ENCODE measurements at regions not wholly inside any gene's neighbourhood (a gene's known extent, or its start where the extent isn't known, plus 50 kb on each side); places are given as distances from the start of the nearest gene placed in this dataset.

DNA sequence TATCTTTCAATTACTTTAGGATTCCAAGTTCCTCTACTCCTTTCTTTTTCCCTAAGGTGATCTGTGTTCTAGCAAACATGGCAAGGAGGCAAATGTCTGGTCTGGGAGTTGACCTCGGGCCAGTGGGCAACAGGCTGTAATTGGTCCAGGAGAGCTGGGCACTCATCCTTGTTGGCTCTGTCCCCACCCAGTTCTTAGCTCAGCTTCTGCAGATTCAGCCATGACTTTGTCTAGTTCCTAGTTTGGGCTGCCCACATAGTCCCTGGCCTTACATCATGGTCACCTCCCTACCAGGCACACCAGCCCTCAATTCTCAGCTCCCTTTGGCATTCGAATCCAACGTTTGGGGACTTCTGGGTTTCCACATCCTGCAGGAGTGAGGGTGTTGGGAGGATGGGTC, 92.1 kb upstream of the DAP start:
- ChIA-PET CTCF (interaction anchor here (0.8 to 4.7 kb wide), 2 partner anchors 11 to 151 kb away, joined by 3 to 15 read pairs; no protein-coding TSS in a partner anchor), POLR2A (no interaction called here)
- Histone ChIP-seq H3K4me1 (ENCODE audit: control insufficient read depth in 1 of 2, insufficient read depth in 2 of 2, low read depth in 1 of 2, low read length in 1 of 2) (peaks cover 0 to 3% of the 10 kb centered on the region in 2 experiments; a peak in 1 of 4 replicates), H3K9me2 (no peaks in the 10 kb centered on the region), H3K27me3 (ENCODE audit: insufficient read depth) (peaks cover 17% of the 10 kb centered on the region; the same call in 1 of the 2 replicates), H3K36me3 (replicated peaks in 1 of 2; ENCODE audit: control insufficient read depth in 1 of 2, insufficient read depth in 2 of 2, low read length in 1 of 2) (no peaks in the 10 kb centered on the region), H3K9ac (no peak overlapping the region), H3K4me2 (no peak overlapping the region), H4K20me1 (ENCODE audit: insufficient read depth) (no peaks in the 10 kb centered on the region), H3K4me3 (ENCODE audit: low read depth in 2 of 2, low read length in 1 of 2) (no peak overlapping the region), H3K27ac (ENCODE audit: low read depth in 2 of 2, low read length in 1 of 2) (no peak overlapping the region), H3K9me3 (no peaks in the 10 kb centered on the region), H3K79me2 (ENCODE audit: insufficient read depth) (no peaks in the 10 kb centered on the region), H3F3A (replicated peaks; ENCODE audit: insufficient read depth) (no peaks in the 10 kb centered on the region), H2AFZ (ENCODE audit: low read depth) (no peak overlapping the region)
- TF ChIP-seq TAF1 (IDR thresholded peaks at IDR 0.05; ENCODE audit: borderline replicate concordance, low read depth, low read length) (no peak), TCF12 (IDR thresholded peaks at IDR 0.05) (no peak), JUND (IDR thresholded peaks at IDR 0.05) (no peak), RXRA (IDR thresholded peaks at IDR 0.05; ENCODE audit: borderline replicate concordance, low read depth) (no peak), CHD2 (IDR thresholded peaks at IDR 0.05; ENCODE audit: low read length, partially characterized antibody) (no peak), EZH2phosphoT487 (IDR thresholded peaks at IDR 0.05; ENCODE audit: borderline replicate concordance, low read depth) (no peak), SIN3A (IDR thresholded peaks at IDR 0.05; ENCODE audit: borderline replicate concordance, low read depth, low read length) (no peak), GATA2 (CRISPR knock-in tag; IDR thresholded peaks at IDR 0.05) (no peak), GABPA (IDR thresholded peaks at IDR 0.05; ENCODE audit: low read depth) (no peak), SMC3 (IDR thresholded peaks at IDR 0.05; ENCODE audit: low read depth, low read length) (no peak), RFX5 (IDR thresholded peaks at IDR 0.05; ENCODE audit: low read length) (no peak), NFIC (IDR thresholded peaks at IDR 0.05; ENCODE audit: borderline replicate concordance) (no peak), MXI1 (IDR thresholded peaks at IDR 0.05; ENCODE audit: low read depth, low read length) (no peak), FOSL2 (IDR thresholded peaks at IDR 0.05; ENCODE audit: borderline replicate concordance, low read depth) (no peak)
- TF ChIP-seq, protein P1, sequence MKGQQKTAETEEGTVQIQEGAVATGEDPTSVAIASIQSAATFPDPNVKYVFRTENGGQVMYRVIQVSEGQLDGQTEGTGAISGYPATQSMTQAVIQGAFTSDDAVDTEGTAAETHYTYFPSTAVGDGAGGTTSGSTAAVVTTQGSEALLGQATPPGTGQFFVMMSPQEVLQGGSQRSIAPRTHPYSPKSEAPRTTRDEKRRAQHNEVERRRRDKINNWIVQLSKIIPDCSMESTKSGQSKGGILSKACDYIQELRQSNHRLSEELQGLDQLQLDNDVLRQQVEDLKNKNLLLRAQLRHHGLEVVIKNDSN (IDR thresholded peaks at IDR 0.05; ENCODE audit: borderline replicate concordance, low read depth): no peak
- TF ChIP-seq, protein P2, sequence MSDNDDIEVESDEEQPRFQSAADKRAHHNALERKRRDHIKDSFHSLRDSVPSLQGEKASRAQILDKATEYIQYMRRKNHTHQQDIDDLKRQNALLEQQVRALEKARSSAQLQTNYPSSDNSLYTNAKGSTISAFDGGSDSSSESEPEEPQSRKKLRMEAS (IDR thresholded peaks at IDR 0.05; ENCODE audit: low read depth): no peak
- TF ChIP-seq, protein P3, sequence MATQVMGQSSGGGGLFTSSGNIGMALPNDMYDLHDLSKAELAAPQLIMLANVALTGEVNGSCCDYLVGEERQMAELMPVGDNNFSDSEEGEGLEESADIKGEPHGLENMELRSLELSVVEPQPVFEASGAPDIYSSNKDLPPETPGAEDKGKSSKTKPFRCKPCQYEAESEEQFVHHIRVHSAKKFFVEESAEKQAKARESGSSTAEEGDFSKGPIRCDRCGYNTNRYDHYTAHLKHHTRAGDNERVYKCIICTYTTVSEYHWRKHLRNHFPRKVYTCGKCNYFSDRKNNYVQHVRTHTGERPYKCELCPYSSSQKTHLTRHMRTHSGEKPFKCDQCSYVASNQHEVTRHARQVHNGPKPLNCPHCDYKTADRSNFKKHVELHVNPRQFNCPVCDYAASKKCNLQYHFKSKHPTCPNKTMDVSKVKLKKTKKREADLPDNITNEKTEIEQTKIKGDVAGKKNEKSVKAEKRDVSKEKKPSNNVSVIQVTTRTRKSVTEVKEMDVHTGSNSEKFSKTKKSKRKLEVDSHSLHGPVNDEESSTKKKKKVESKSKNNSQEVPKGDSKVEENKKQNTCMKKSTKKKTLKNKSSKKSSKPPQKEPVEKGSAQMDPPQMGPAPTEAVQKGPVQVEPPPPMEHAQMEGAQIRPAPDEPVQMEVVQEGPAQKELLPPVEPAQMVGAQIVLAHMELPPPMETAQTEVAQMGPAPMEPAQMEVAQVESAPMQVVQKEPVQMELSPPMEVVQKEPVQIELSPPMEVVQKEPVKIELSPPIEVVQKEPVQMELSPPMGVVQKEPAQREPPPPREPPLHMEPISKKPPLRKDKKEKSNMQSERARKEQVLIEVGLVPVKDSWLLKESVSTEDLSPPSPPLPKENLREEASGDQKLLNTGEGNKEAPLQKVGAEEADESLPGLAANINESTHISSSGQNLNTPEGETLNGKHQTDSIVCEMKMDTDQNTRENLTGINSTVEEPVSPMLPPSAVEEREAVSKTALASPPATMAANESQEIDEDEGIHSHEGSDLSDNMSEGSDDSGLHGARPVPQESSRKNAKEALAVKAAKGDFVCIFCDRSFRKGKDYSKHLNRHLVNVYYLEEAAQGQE (IDR thresholded peaks at IDR 0.05; ENCODE audit: low read depth, low read length): no peak
- TF ChIP-seq, protein P4, sequence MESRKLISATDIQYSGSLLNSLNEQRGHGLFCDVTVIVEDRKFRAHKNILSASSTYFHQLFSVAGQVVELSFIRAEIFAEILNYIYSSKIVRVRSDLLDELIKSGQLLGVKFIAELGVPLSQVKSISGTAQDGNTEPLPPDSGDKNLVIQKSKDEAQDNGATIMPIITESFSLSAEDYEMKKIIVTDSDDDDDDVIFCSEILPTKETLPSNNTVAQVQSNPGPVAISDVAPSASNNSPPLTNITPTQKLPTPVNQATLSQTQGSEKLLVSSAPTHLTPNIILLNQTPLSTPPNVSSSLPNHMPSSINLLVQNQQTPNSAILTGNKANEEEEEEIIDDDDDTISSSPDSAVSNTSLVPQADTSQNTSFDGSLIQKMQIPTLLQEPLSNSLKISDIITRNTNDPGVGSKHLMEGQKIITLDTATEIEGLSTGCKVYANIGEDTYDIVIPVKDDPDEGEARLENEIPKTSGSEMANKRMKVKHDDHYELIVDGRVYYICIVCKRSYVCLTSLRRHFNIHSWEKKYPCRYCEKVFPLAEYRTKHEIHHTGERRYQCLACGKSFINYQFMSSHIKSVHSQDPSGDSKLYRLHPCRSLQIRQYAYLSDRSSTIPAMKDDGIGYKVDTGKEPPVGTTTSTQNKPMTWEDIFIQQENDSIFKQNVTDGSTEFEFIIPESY (IDR thresholded peaks at IDR 0.05; ENCODE audit: borderline replicate concordance, low read depth): no peak
- TF ChIP-seq, protein P5, sequence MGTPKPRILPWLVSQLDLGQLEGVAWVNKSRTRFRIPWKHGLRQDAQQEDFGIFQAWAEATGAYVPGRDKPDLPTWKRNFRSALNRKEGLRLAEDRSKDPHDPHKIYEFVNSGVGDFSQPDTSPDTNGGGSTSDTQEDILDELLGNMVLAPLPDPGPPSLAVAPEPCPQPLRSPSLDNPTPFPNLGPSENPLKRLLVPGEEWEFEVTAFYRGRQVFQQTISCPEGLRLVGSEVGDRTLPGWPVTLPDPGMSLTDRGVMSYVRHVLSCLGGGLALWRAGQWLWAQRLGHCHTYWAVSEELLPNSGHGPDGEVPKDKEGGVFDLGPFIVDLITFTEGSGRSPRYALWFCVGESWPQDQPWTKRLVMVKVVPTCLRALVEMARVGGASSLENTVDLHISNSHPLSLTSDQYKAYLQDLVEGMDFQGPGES (IDR thresholded peaks at IDR 0.05; ENCODE audit: low read depth, low read length): no peak
- 8% methylated on average over 3 of the region's 3 CpGs for WGBS (ENCODE audit: low lambda C conversion rate)
- DNase-seq: no peak

Data from SK-N-SH (cell line).